ENCODE measurements at regions not wholly inside any gene's neighbourhood (a gene's known extent, or its start where the extent isn't known, plus 50 kb on each side); places are given as distances from the start of the nearest gene placed in this dataset.

- ATAC-seq (ENCODE audit: insufficient read depth, low read depth) (no peak), DNase-seq (no peak)
- Histone ChIP-seq H4K20me1 (ENCODE audit: insufficient read depth, low read length) (no peaks in the 10 kb centered on the region), H3K4me3 (ENCODE audit: low read depth in 1 of 2, low read length in 2 of 2) (no peak overlapping the region), H3K9me3 (ENCODE audit: insufficient read depth, low read length, severe bottlenecking) (no peaks in the 10 kb centered on the region), H3K79me2 (ENCODE audit: insufficient read depth, low read length) (no peaks in the 10 kb centered on the region), H3K9ac (ENCODE audit: low read depth, low read length) (no peak overlapping the region), H3K4me1 (ENCODE audit: insufficient read depth, low read length) (no peaks in the 10 kb centered on the region), H2AFZ (ENCODE audit: low read depth, low read length) (no peak overlapping the region), H3K36me3 (ENCODE audit: insufficient read depth, low read length) (no peaks in the 10 kb centered on the region), H3K27me3 (ENCODE audit: insufficient read depth, low read length, poor library complexity) (peaks cover 17% of the 10 kb centered on the region), H3K4me2 (ENCODE audit: insufficient read depth, low read length) (no peak overlapping the region), H3K27ac (ENCODE audit: low read length) (no peak overlapping the region)
- TF ChIP-seq CTCF (IDR thresholded peaks at IDR 0.05; ENCODE audit: borderline replicate concordance, extremely low read depth, low read length, poor library complexity, severe bottlenecking), result no peak
- no peak for TF ChIP-seq EZH2 (IDR thresholded peaks at IDR 0.05; ENCODE audit: borderline replicate concordance, low read depth, low read length, severe bottlenecking)
Measured at GRCh38 chr6:1004885-1005630, 306.8 kb upstream of the FOXQ1 start.

GRCh38 chr6:1003394-1004160, 308.3 kb upstream of the FOXQ1 start:
- ATAC-seq (ENCODE audit: insufficient read depth, low read depth) (no peak), DNase-seq (no peak)
- no peak overlapping the region for H2AFZ ChIP-seq (ENCODE audit: low read depth, low read length)
- no peaks in the 10 kb centered on the region for H3K4me1 ChIP-seq (ENCODE audit: insufficient read depth, low read length)
- H3K27me3 ChIP-seq (ENCODE audit: insufficient read depth, low read length, poor library complexity), result peaks cover 15% of the 10 kb centered on the region
- no peaks in the 10 kb centered on the region for H3K36me3 ChIP-seq (ENCODE audit: insufficient read depth, low read length)
- no peaks in the 10 kb centered on the region for H4K20me1 ChIP-seq (ENCODE audit: insufficient read depth, low read length)
- no peak overlapping the region for H3K4me3 ChIP-seq (ENCODE audit: low read depth in 1 of 2, low read length in 2 of 2)
- H3K27ac ChIP-seq (ENCODE audit: low read length), result no peak overlapping the region
- TF ChIP-seq EZH2 (IDR thresholded peaks at IDR 0.05; ENCODE audit: borderline replicate concordance, low read depth, low read length, severe bottlenecking) (no peak), CTCF (IDR thresholded peaks at IDR 0.05; ENCODE audit: borderline replicate concordance, extremely low read depth, low read length, poor library complexity, severe bottlenecking) (no peak)
- no peak overlapping the region for H3K9ac ChIP-seq (ENCODE audit: low read depth, low read length)
- no peak overlapping the region for H3K4me2 ChIP-seq (ENCODE audit: insufficient read depth, low read length)
- H3K9me3 ChIP-seq (ENCODE audit: insufficient read depth, low read length, severe bottlenecking), result no peaks in the 10 kb centered on the region
- H3K79me2 ChIP-seq (ENCODE audit: insufficient read depth, low read length), result no peaks in the 10 kb centered on the region

- no peak overlapping the region for H3K27ac ChIP-seq (ENCODE audit: low read length)
Measured at GRCh38 chr6:1002989-1003388, 308.9 kb upstream of the FOXQ1 start.

More at GRCh38 chr6:1002989-1003388, 308.9 kb upstream of the FOXQ1 start:
- ATAC-seq (ENCODE audit: insufficient read depth, low read depth) (no peak), DNase-seq (no peak)
- no peaks in the 10 kb centered on the region for H3K36me3 ChIP-seq (ENCODE audit: insufficient read depth, low read length)
- no peaks in the 10 kb centered on the region for H3K79me2 ChIP-seq (ENCODE audit: insufficient read depth, low read length)
- TF ChIP-seq CTCF (IDR thresholded peaks at IDR 0.05; ENCODE audit: borderline replicate concordance, extremely low read depth, low read length, poor library complexity, severe bottlenecking), result no peak
- TF ChIP-seq EZH2 (IDR thresholded peaks at IDR 0.05; ENCODE audit: borderline replicate concordance, low read depth, low read length, severe bottlenecking), result no peak
- no peaks in the 10 kb centered on the region for H3K9me3 ChIP-seq (ENCODE audit: insufficient read depth, low read length, severe bottlenecking)
- H3K4me2 ChIP-seq (ENCODE audit: insufficient read depth, low read length), result no peak overlapping the region
- H2AFZ ChIP-seq (ENCODE audit: low read depth, low read length), result no peak overlapping the region
- no peaks in the 10 kb centered on the region for H4K20me1 ChIP-seq (ENCODE audit: insufficient read depth, low read length)
- no peak overlapping the region for H3K9ac ChIP-seq (ENCODE audit: low read depth, low read length)
- H3K27me3 ChIP-seq (ENCODE audit: insufficient read depth, low read length, poor library complexity), result peaks cover 11% of the 10 kb centered on the region
- no peaks in the 10 kb centered on the region for H3K4me1 ChIP-seq (ENCODE audit: insufficient read depth, low read length)
- no peak overlapping the region for H3K4me3 ChIP-seq (ENCODE audit: low read depth in 1 of 2, low read length in 2 of 2)

All from DND-41 (cell line).